ENCODE measurements at regions not wholly inside any gene's neighbourhood (a gene's known extent, or its start where the extent isn't known, plus 50 kb on each side); places are given as distances from the start of the nearest gene placed in this dataset.
"Not testable (repeated sequence)": the region's sequence is repeated elsewhere in the genome, so short reads cannot be mapped to it uniquely, and the experiment has no call there.

- no peak overlapping the region for H3K4me3 ChIP-seq (ENCODE audit: low read length in 3 of 3)
- no peaks in the 10 kb centered on the region for H3K9me3 ChIP-seq (ENCODE audit: control insufficient read depth in 3 of 3, low read length in 3 of 3)
- H3K36me3 ChIP-seq (ENCODE audit: control insufficient read depth in 3 of 3, insufficient read depth in 3 of 3, low read length in 3 of 3), result no peaks in the 10 kb centered on the region
- H3K9ac ChIP-seq (ENCODE audit: low read depth in 1 of 3, low read length in 3 of 3), result no peak overlapping the region
- no peak overlapping the region for H3K27ac ChIP-seq (ENCODE audit: low read depth, low read length)
- H3K4me1 ChIP-seq (ENCODE audit: control insufficient read depth in 3 of 3, insufficient read depth in 3 of 3, low read length in 3 of 3), result peaks cover 11 to 17% (median 12%) of the 10 kb centered on the region in 3 donors
- no peaks in the 10 kb centered on the region for H3K27me3 ChIP-seq (ENCODE audit: control insufficient read depth in 3 of 3, insufficient read depth in 3 of 3, low read length in 3 of 3)
These were observed 183.1 kb downstream of the UACA start for GRCh38 chr15:70580286-70580685.

GRCh38 chr15:70579766-70580165, 183.6 kb downstream of the UACA start:
- Histone ChIP-seq H3K9me3 (ENCODE audit: control insufficient read depth in 3 of 3, low read length in 3 of 3) (no peaks in the 10 kb centered on the region), H3K27ac (ENCODE audit: low read depth, low read length) (no peak overlapping the region), H3K27me3 (ENCODE audit: control insufficient read depth in 3 of 3, insufficient read depth in 3 of 3, low read length in 3 of 3) (no peaks in the 10 kb centered on the region), H3K36me3 (ENCODE audit: control insufficient read depth in 3 of 3, insufficient read depth in 3 of 3, low read length in 3 of 3) (no peaks in the 10 kb centered on the region), H3K9ac (ENCODE audit: low read depth in 1 of 3, low read length in 3 of 3) (no peak overlapping the region), H3K4me1 (ENCODE audit: control insufficient read depth in 3 of 3, insufficient read depth in 3 of 3, low read length in 3 of 3) (peaks cover 11 to 17% (median 12%) of the 10 kb centered on the region in 3 donors), H3K4me3 (ENCODE audit: low read length in 3 of 3) (no peak overlapping the region)

- no peak overlapping the region for H3K27ac ChIP-seq (ENCODE audit: low read depth, low read length)
- no peaks in the 10 kb centered on the region for H3K36me3 ChIP-seq (ENCODE audit: control insufficient read depth in 3 of 3, insufficient read depth in 3 of 3, low read length in 3 of 3)
- H3K4me1 ChIP-seq (ENCODE audit: control insufficient read depth in 3 of 3, insufficient read depth in 3 of 3, low read length in 3 of 3), result peaks cover 10 to 17% (median 11%) of the 10 kb centered on the region in 3 donors
- H3K9ac ChIP-seq (ENCODE audit: low read depth in 1 of 3, low read length in 3 of 3), result no peak overlapping the region
- H3K4me3 ChIP-seq (ENCODE audit: low read length in 3 of 3), result no peak overlapping the region
- no peaks in the 10 kb centered on the region for H3K27me3 ChIP-seq (ENCODE audit: control insufficient read depth in 3 of 3, insufficient read depth in 3 of 3, low read length in 3 of 3)
- H3K9me3 ChIP-seq (ENCODE audit: control insufficient read depth in 3 of 3, low read length in 3 of 3), result no peaks in the 10 kb centered on the region
These were observed 185.2 kb downstream of the UACA start for GRCh38 chr15:70578196-70578595.

- no peak overlapping the region for H3K27ac ChIP-seq (ENCODE audit: low read depth, low read length)
- H3K9me3 ChIP-seq (ENCODE audit: control insufficient read depth in 3 of 3, low read length in 3 of 3), result no peaks in the 10 kb centered on the region
- H3K4me1 ChIP-seq (ENCODE audit: control insufficient read depth in 3 of 3, insufficient read depth in 3 of 3, low read length in 3 of 3), result peaks cover 0 to 3% (median 0%) of the 10 kb centered on the region in 3 donors
- H3K36me3 ChIP-seq (ENCODE audit: control insufficient read depth in 3 of 3, insufficient read depth in 3 of 3, low read length in 3 of 3), result no peaks in the 10 kb centered on the region
- no peaks in the 10 kb centered on the region for H3K27me3 ChIP-seq (ENCODE audit: control insufficient read depth in 3 of 3, insufficient read depth in 3 of 3, low read length in 3 of 3)
- no peak overlapping the region for H3K9ac ChIP-seq (ENCODE audit: low read depth in 1 of 3, low read length in 3 of 3)
- no peak overlapping the region for H3K4me3 ChIP-seq (ENCODE audit: low read length in 3 of 3)
These were observed 186.7 kb downstream of the UACA start for GRCh38 chr15:70576696-70577095.

GRCh38 chr15:70576276-70576675, 187.1 kb downstream of the UACA start:
- Histone ChIP-seq H3K4me1 (ENCODE audit: control insufficient read depth in 3 of 3, insufficient read depth in 3 of 3, low read length in 3 of 3) (peaks cover 0 to 3% (median 0%) of the 10 kb centered on the region in 3 donors), H3K36me3 (ENCODE audit: control insufficient read depth in 3 of 3, insufficient read depth in 3 of 3, low read length in 3 of 3) (no peaks in the 10 kb centered on the region), H3K27me3 (ENCODE audit: control insufficient read depth in 3 of 3, insufficient read depth in 3 of 3, low read length in 3 of 3) (no peaks in the 10 kb centered on the region), H3K9ac (ENCODE audit: low read depth in 1 of 3, low read length in 3 of 3) (no peak overlapping the region), H3K9me3 (ENCODE audit: control insufficient read depth in 3 of 3, low read length in 3 of 3) (no peaks in the 10 kb centered on the region), H3K4me3 (ENCODE audit: low read length in 3 of 3) (no peak overlapping the region), H3K27ac (ENCODE audit: low read depth, low read length) (no peak overlapping the region)

GRCh38 chr15:70575231-70576226, 187.8 kb downstream of the UACA start:
- Histone ChIP-seq H3K4me3 (ENCODE audit: low read length in 3 of 3) (no peak overlapping the region), H3K9me3 (ENCODE audit: control insufficient read depth in 3 of 3, low read length in 3 of 3) (no peaks in the 10 kb centered on the region), H3K27ac (ENCODE audit: low read depth, low read length) (no peak overlapping the region), H3K9ac (ENCODE audit: low read depth in 1 of 3, low read length in 3 of 3) (no peak overlapping the region), H3K4me1 (ENCODE audit: control insufficient read depth in 3 of 3, insufficient read depth in 3 of 3, low read length in 3 of 3) (peaks cover 0 to 3% (median 0%) of the 10 kb centered on the region in 3 donors), H3K27me3 (ENCODE audit: control insufficient read depth in 3 of 3, insufficient read depth in 3 of 3, low read length in 3 of 3) (no peaks in the 10 kb centered on the region), H3K36me3 (ENCODE audit: control insufficient read depth in 3 of 3, insufficient read depth in 3 of 3, low read length in 3 of 3) (no peaks in the 10 kb centered on the region)

- not testable (repeated sequence) for H3K9ac ChIP-seq (ENCODE audit: low read depth in 1 of 3, low read length in 3 of 3); H3K27me3 ChIP-seq (ENCODE audit: control insufficient read depth in 3 of 3, insufficient read depth in 3 of 3, low read length in 3 of 3); H3K4me1 ChIP-seq (ENCODE audit: control insufficient read depth in 3 of 3, insufficient read depth in 3 of 3, low read length in 3 of 3); H3K4me3 ChIP-seq (ENCODE audit: low read length in 3 of 3); H3K36me3 ChIP-seq (ENCODE audit: control insufficient read depth in 3 of 3, insufficient read depth in 3 of 3, low read length in 3 of 3); H3K27ac ChIP-seq (ENCODE audit: low read depth, low read length); H3K9me3 ChIP-seq (ENCODE audit: control insufficient read depth in 3 of 3, low read length in 3 of 3)
These were observed 189.0 kb downstream of the UACA start for GRCh38 chr15:70574325-70574724.

GRCh38 chr15:70573121-70573850, 190.1 kb downstream of the UACA start:
- Histone ChIP-seq H3K27ac (ENCODE audit: low read depth, low read length) (no peak overlapping the region), H3K4me3 (ENCODE audit: low read length in 3 of 3) (no peak overlapping the region), H3K27me3 (ENCODE audit: control insufficient read depth in 3 of 3, insufficient read depth in 3 of 3, low read length in 3 of 3) (no peaks in the 10 kb centered on the region), H3K36me3 (ENCODE audit: control insufficient read depth in 3 of 3, insufficient read depth in 3 of 3, low read length in 3 of 3) (no peaks in the 10 kb centered on the region), H3K4me1 (ENCODE audit: control insufficient read depth in 3 of 3, insufficient read depth in 3 of 3, low read length in 3 of 3) (peaks cover 0 to 3% (median 3%) of the 10 kb centered on the region in 3 donors), H3K9ac (ENCODE audit: low read depth in 1 of 3, low read length in 3 of 3) (no peak overlapping the region), H3K9me3 (ENCODE audit: control insufficient read depth in 3 of 3, low read length in 3 of 3) (no peaks in the 10 kb centered on the region)

GRCh38 chr15:70569714-70570231, 193.6 kb downstream of the UACA start:
- H3K4me3 ChIP-seq (ENCODE audit: low read length in 3 of 3), result no peak overlapping the region
- H3K27me3 ChIP-seq (ENCODE audit: control insufficient read depth in 3 of 3, insufficient read depth in 3 of 3, low read length in 3 of 3), result no peaks in the 10 kb centered on the region
- H3K27ac ChIP-seq (ENCODE audit: low read depth, low read length), result no peak overlapping the region
- no peaks in the 10 kb centered on the region for H3K9me3 ChIP-seq (ENCODE audit: control insufficient read depth in 3 of 3, low read length in 3 of 3)
- H3K36me3 ChIP-seq (ENCODE audit: control insufficient read depth in 3 of 3, insufficient read depth in 3 of 3, low read length in 3 of 3), result no peaks in the 10 kb centered on the region
- peaks cover 0 to 3% (median 0%) of the 10 kb centered on the region in 3 donors for H3K4me1 ChIP-seq (ENCODE audit: control insufficient read depth in 3 of 3, insufficient read depth in 3 of 3, low read length in 3 of 3)
- no peak overlapping the region for H3K9ac ChIP-seq (ENCODE audit: low read depth in 1 of 3, low read length in 3 of 3)

Measured in skeletal muscle tissue (tissue), 3 donors.